HEK293 (cell line): ENCODE measurements at regions not wholly inside any gene's neighbourhood (a gene's known extent, or its start where the extent isn't known, plus 50 kb on each side); places are given as distances from the start of the nearest gene placed in this dataset.

ENCODE experiments used
- CTCF ChIA-PET: fragments of 350-600 bp; formaldehyde crosslinking; extraction: SDS; loops from one replicate; lab custom pipeline; 2021; ENCODE audit warnings: antibody characterized with exemption; lab: Yijun Ruan, JAX
- POLR2A ChIA-PET: fragments of 300-600 bp; formaldehyde crosslinking; extraction: SDS; loops from one replicate; lab custom pipeline; 2020; ENCODE audit warnings: antibody characterized with exemption, inconsistent platforms; lab: Yijun Ruan, JAX
- H3K27ac ChIP-seq: fragments of 200-500 bp; sonication (Bioruptor generic); 2 replicates; pipeline ENCODE4 v1.5.1; 2014; ENCODE audit warnings: low read depth, low read length, control low read depth, inconsistent platforms; ENCODE audit errors: extremely low read depth
- H3K36me3 ChIP-seq, 2 experiments: fragments of 200-500 bp in 1 of 2; sonication (Bioruptor generic) in 1 of 2; 1 replicate in 1 of 2; 2 replicates in 1 of 2; pipeline ENCODE4 v1.5.1; 2014 to 2017; ENCODE audit warnings: inconsistent platforms in 2 of 2, low read length in 2 of 2; ENCODE audit not compliant: control insufficient read depth in 2 of 2, insufficient read depth in 1 of 2
- H3K4me1 ChIP-seq: fragments of 200-500 bp; sonication (Bioruptor generic); 2 replicates; pipeline ENCODE4 v1.5.1; 2014; ENCODE audit warnings: mild to moderate bottlenecking, low read length, inconsistent platforms; ENCODE audit not compliant: control insufficient read depth, insufficient read depth
- H3K4me3 ChIP-seq: 2 replicates; pipeline ENCODE4 v1.5.1; 2011; ENCODE audit warnings: low read depth, mild to moderate bottlenecking, control low read depth, low read length, moderate library complexity
- H3K9me3 ChIP-seq: fragments of 200-500 bp; sonication (Bioruptor generic); 2 replicates; pipeline ENCODE4 v1.5.1; 2014; ENCODE audit warnings: low read depth, low read length, inconsistent platforms; ENCODE audit not compliant: control insufficient read depth, insufficient read depth
- GLIS1 ChIP-seq: fragments of 450-650 bp; formaldehyde crosslinking; IDR thresholded peaks from 2 replicates; pipeline ENCODE4 v1.5.1; 2016; ENCODE audit warnings: missing biosample characterization, missing genetic modification characterization
- KLF17 ChIP-seq: fragments of 450-650 bp; formaldehyde crosslinking; IDR thresholded peaks from 2 replicates; pipeline ENCODE4 v1.5.1; 2016; ENCODE audit warnings: missing biosample characterization, missing genetic modification characterization
- MEIS1 ChIP-seq: sonication (generic); formaldehyde crosslinking; IDR thresholded peaks from 2 replicates; pipeline ENCODE4 v1.8.1; 2022; ENCODE audit warnings: missing genetic modification reagents, mild to moderate bottlenecking, borderline replicate concordance
- OSR2 ChIP-seq: fragments of 450-650 bp; formaldehyde crosslinking; IDR thresholded peaks from 2 replicates; pipeline ENCODE4 v1.5.1; 2016; ENCODE audit warnings: missing biosample characterization, missing genetic modification characterization
- PRDM1 ChIP-seq: fragments of 450-650 bp; formaldehyde crosslinking; IDR thresholded peaks from 2 replicates; pipeline ENCODE4; 2016; ENCODE audit warnings: missing biosample characterization, missing genetic modification characterization
- ZBTB48 ChIP-seq: fragments of 450-650 bp; formaldehyde crosslinking; IDR thresholded peaks from 2 replicates; pipeline ENCODE4 v1.5.1; 2016; ENCODE audit warnings: missing biosample characterization, missing genetic modification characterization
- ZFHX2 ChIP-seq: fragments of 450-650 bp; formaldehyde crosslinking; conservative IDR thresholded peaks from 2 replicates; pipeline ENCODE4 v1.5.1; 2016; ENCODE audit warnings: missing biosample characterization, missing genetic modification characterization
- ZFP37 ChIP-seq: fragments of 450-650 bp; formaldehyde crosslinking; IDR thresholded peaks from 2 replicates; pipeline ENCODE4 v1.5.1; 2016; ENCODE audit warnings: missing biosample characterization, missing genetic modification characterization
- ZNF311 ChIP-seq: fragments of 450-650 bp; formaldehyde crosslinking; IDR thresholded peaks from 2 replicates; pipeline ENCODE4 v1.5.1; 2017; ENCODE audit warnings: missing biosample characterization, missing genetic modification characterization, borderline replicate concordance
- ZNF394 ChIP-seq: fragments of 450-650 bp; formaldehyde crosslinking; IDR thresholded peaks from 2 replicates; pipeline ENCODE4 v1.5.1; 2016; ENCODE audit warnings: missing biosample characterization, missing genetic modification characterization, mild to moderate bottlenecking, moderate library complexity, borderline replicate concordance
- ZNF449 ChIP-seq: fragments of 450-650 bp; formaldehyde crosslinking; IDR thresholded peaks from 2 replicates; pipeline ENCODE4 v1.5.1; 2017; ENCODE audit warnings: missing biosample characterization, mild to moderate bottlenecking, missing genetic modification characterization, moderate library complexity
- ZNF585B ChIP-seq: fragments of 450-650 bp; formaldehyde crosslinking; IDR thresholded peaks from 2 replicates; pipeline ENCODE4 v1.5.1; 2016; ENCODE audit warnings: missing biosample characterization, missing genetic modification characterization
- ZNF626 ChIP-seq: fragments of 450-650 bp; sonication (Bioruptor Pico); formaldehyde crosslinking; IDR thresholded peaks from 2 replicates; pipeline ENCODE4 v1.5.1; 2018; ENCODE audit warnings: missing biosample characterization, missing genetic modification characterization, inconsistent platforms
- ZNF670 ChIP-seq: fragments of 450-650 bp; formaldehyde crosslinking; IDR thresholded peaks from 2 replicates; pipeline ENCODE4 v1.5.1; 2016; ENCODE audit warnings: missing biosample characterization, missing genetic modification characterization, low read depth
- ZNF701 ChIP-seq: fragments of 450-650 bp; formaldehyde crosslinking; IDR thresholded peaks from 2 replicates; pipeline ENCODE4 v1.5.1; 2016; ENCODE audit warnings: missing biosample characterization, missing genetic modification characterization
- ZNF777 ChIP-seq: fragments of 450-650 bp; formaldehyde crosslinking; IDR thresholded peaks from 2 replicates; pipeline ENCODE4 v1.5.1; 2017; ENCODE audit warnings: missing biosample characterization, missing genetic modification characterization, borderline replicate concordance
- ZNF830 ChIP-seq: fragments of 450-650 bp; IDR thresholded peaks from 2 replicates; pipeline ENCODE4 v1.5.0; 2018; ENCODE audit warnings: missing biosample characterization, missing genetic modification characterization, low read depth, mild to moderate bottlenecking, moderate library complexity
- TF ChIP-seq, protein P1 (sequence below): fragments of 450-650 bp; formaldehyde crosslinking; IDR thresholded peaks from 2 replicates; pipeline ENCODE4 v1.5.1; 2016; ENCODE audit warnings: missing biosample characterization, missing genetic modification characterization
- TF ChIP-seq, protein P2 (sequence below): fragments of 450-650 bp; formaldehyde crosslinking; IDR thresholded peaks from 2 replicates; pipeline ENCODE4 v1.5.1; 2016; ENCODE audit warnings: missing biosample characterization, missing genetic modification characterization

- CTCF ChIA-PET: no interaction called here
- no peaks in the 10 kb centered on the region for H3K9me3 ChIP-seq
- H3K4me1 ChIP-seq: no peaks in the 10 kb centered on the region
- TF ChIP-seq, protein P1, sequence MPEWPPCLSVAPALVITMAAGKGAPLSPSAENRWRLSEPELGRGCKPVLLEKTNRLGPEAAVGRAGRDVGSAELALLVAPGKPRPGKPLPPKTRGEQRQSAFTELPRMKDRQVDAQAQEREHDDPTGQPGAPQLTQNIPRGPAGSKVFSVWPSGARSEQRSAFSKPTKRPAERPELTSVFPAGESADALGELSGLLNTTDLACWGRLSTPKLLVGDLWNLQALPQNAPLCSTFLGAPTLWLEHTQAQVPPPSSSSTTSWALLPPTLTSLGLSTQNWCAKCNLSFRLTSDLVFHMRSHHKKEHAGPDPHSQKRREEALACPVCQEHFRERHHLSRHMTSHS (tag by site-specific recombination): no peak
- no peak for TF ChIP-seq ZFP37 (tag by site-specific recombination)
- POLR2A ChIA-PET: no interaction called here
- no peak overlapping the region for H3K27ac ChIP-seq
- no peaks in the 10 kb centered on the region for H3K36me3 ChIP-seq
- H3K4me3 ChIP-seq: no peak overlapping the region
These were observed 549.2 kb downstream of the GALC start for GRCh38 chr14:87443787-87444186.

DNA sequence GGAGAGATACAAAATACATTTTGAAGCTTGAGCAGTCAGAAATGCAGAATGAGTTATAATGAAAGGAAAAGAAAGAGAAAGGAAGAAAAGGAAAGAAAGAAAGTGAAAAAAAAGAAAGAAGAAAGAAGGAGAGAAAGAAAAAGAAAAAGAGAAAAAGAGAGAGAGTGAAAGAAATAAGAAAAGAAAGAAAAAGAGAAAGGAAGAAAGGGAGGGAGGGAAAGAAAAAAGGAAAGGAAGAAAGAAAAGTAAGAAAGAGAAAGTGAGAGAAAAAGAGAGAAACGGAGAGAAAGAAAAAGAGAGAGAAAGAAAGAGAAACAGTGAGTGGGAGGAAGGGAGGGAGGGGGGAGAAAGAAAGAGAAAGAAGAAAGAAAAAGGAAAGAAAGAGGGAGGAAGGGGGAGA lies 549.9 kb downstream of the GALC start:
- POLR2A ChIA-PET: no interaction called here
- TF ChIP-seq GLIS1 (no peak), PRDM1 (peak; percentile 99), ZNF311 (tag by site-specific recombination) (no peak), ZNF394 (tag by site-specific recombination) (no peak), ZNF670 (tag by site-specific recombination) (no peak), ZFHX2 (tag by site-specific recombination) (no peak), KLF17 (tag by site-specific recombination) (no peak)
- H3K27ac ChIP-seq: no peak overlapping the region
- H3K4me1 ChIP-seq: no peaks in the 10 kb centered on the region
- CTCF ChIA-PET: no interaction called here
- no peaks in the 10 kb centered on the region for H3K9me3 ChIP-seq
- no peak overlapping the region for H3K4me3 ChIP-seq
- no peaks in the 10 kb centered on the region for H3K36me3 ChIP-seq

DNA sequence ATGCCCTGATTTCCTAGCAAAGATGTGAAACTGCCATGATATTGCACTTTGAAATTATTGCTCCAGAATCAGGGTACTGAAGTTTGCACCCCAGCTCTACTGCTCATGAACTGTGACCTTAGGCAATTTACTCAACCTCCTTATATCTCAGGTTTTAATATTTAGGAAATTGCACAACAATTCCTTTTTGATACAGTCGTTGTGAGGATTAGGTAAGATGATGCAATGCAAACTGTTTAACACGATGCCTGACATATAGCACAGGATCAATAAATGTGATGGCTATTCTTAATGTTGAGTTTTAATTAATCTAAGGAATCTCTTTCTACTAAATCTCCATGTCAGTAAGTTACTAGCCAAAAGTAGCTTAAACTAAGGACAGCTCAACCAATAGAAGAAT lies 555.8 kb downstream of the GALC start:
- Histone ChIP-seq H3K36me3 (no peaks in the 10 kb centered on the region), H3K4me3 (no peak overlapping the region), H3K4me1 (no peaks in the 10 kb centered on the region), H3K9me3 (no peaks in the 10 kb centered on the region), H3K27ac (no peak overlapping the region)
- TF ChIP-seq ZNF626 (tag by site-specific recombination) (no peak), ZNF830 (tag by site-specific recombination) (no peak), ZNF777 (tag by site-specific recombination) (no peak), ZBTB48 (tag by site-specific recombination) (no peak), ZNF701 (no peak), MEIS1 (CRISPR knock-in tag) (no peak), ZNF394 (tag by site-specific recombination) (no peak), ZNF449 (tag by site-specific recombination) (no peak), OSR2 (tag by site-specific recombination) (no peak), ZNF585B (tag by site-specific recombination) (no peak)
- TF ChIP-seq, protein P2, sequence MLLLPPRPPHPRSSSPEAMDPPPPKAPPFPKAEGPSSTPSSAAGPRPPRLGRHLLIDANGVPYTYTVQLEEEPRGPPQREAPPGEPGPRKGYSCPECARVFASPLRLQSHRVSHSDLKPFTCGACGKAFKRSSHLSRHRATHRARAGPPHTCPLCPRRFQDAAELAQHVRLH (tag by site-specific recombination): no peak
- POLR2A ChIA-PET: no interaction called here
- CTCF ChIA-PET: interaction anchor here (0.6 kb wide), 1 partner anchor 590 kb away, joined by 3 read pairs; no protein-coding TSS in a partner anchor
